IgD-negative memory B cell (primary cell): ENCODE measurements at regions not wholly inside any gene's neighbourhood (a gene's known extent, or its start where the extent isn't known, plus 50 kb on each side); places are given as distances from the start of the nearest gene placed in this dataset.

Experiments used
- H3K27ac Mint-ChIP-seq, 3 donors: one replicate each; pipeline ENCODE4 v1.8.0; 2020 to 2022; ENCODE audit warnings: mild to moderate bottlenecking in 3 of 3, mixed read lengths in 3 of 3, moderate library complexity in 1 of 3
- H3K27me3 Mint-ChIP-seq: one replicate; pipeline ENCODE4 v1.8.0; 2021; ENCODE audit warnings: mixed read lengths
- H3K36me3 Mint-ChIP-seq: one replicate; pipeline ENCODE4 v1.8.0; 2020; ENCODE audit warnings: mild to moderate bottlenecking, mixed read lengths
- H3K4me1 Mint-ChIP-seq, 3 donors: one replicate each; pipeline ENCODE4 v1.8.0; 2020 to 2022; ENCODE audit warnings: mixed read lengths in 3 of 3, mild to moderate bottlenecking in 1 of 3
- H3K4me3 Mint-ChIP-seq, 4 donors: one replicate each; pipeline ENCODE4 v1.8.0; 2020 to 2022; ENCODE audit warnings: mild to moderate bottlenecking in 4 of 4, mixed read lengths in 4 of 4, moderate library complexity in 3 of 4
- H3K9me3 Mint-ChIP-seq, 3 donors: one replicate each; pipeline ENCODE4 v1.8.0; 2020 to 2021; ENCODE audit warnings: mixed read lengths in 3 of 3, mild to moderate bottlenecking in 1 of 3

DNA sequence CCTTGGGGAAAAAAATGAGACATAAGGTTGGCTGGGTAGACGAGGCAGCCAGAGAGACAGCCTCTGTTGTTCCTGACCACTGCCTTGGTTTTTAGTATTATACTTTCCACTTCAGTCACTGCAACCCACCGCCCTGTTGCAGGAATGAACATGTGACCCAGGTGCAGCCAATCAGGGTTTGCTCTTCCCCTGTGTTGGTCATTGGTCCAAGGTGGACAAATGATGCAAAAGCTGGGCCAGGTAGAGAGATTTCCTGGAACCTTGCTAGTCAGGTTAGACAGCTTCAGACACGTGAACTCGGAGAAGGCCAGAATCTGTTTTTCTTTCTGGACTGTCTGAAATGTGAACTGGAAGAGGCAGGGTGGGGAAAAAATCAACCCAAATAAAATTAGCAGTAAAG lies 452.4 kb upstream of the RBFOX1 start:
- no peaks in the 10 kb centered on the region for H3K36me3 Mint-ChIP-seq
- no peak overlapping the region for H3K27ac Mint-ChIP-seq
- no peak overlapping the region for H3K4me3 Mint-ChIP-seq
- no peaks in the 10 kb centered on the region for H3K4me1 Mint-ChIP-seq
- peaks cover 0 to 10% (median 2%) of the 10 kb centered on the region in 3 donors for H3K9me3 Mint-ChIP-seq
- no peaks in the 10 kb centered on the region for H3K27me3 Mint-ChIP-seq

DNA sequence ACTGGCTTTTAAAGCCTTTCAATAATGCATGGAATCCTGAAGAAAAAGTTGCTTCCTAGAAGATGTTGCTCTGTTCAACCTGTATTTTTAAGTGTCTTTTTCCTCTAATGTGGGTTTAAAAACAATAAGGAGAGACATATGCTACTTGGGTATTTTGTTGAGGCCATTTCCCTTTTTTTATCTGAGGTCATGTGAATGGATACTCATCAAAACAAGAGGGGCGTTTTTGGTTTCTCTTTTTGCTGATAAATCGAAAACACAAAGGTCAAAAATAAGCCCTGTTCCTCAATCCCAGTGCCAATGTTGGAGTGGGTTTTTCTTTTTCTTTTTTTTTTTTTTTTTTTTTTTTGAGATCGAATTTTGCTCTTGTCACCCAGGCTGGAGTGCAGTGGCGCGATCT lies 468.0 kb upstream of the RBFOX1 start:
- Mint-ChIP-seq H3K4me3 (no peak overlapping the region), H3K36me3 (no peaks in the 10 kb centered on the region), H3K27me3 (no peaks in the 10 kb centered on the region), H3K27ac (no peak overlapping the region), H3K4me1 (no peaks in the 10 kb centered on the region), H3K9me3 (peaks cover 10 to 14% (median 11%) of the 10 kb centered on the region in 3 donors)

DNA sequence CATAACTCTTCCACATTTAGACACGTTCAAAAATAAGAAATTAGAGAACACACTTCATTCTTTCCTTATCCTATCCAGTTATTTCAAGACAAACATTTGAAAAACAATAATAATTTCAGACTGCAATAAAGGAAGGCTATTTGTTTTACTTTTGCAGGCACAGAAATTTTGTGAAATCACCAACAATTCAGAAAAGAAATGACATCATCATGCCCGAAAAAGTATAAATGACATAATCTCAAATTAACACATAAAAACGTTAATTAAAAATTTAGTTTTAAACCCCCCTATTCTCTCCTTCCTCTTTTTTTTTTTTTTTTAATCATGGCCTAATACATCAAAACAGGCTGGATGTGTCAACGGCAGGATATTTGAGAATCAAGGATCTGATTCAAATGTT lies 468.4 kb upstream of the RBFOX1 start:
- H3K27me3 Mint-ChIP-seq, result no peaks in the 10 kb centered on the region
- H3K4me3 Mint-ChIP-seq, result no peak overlapping the region
- H3K4me1 Mint-ChIP-seq, result no peaks in the 10 kb centered on the region
- H3K9me3 Mint-ChIP-seq, result peaks cover 10 to 18% (median 11%) of the 10 kb centered on the region in 3 donors
- no peaks in the 10 kb centered on the region for H3K36me3 Mint-ChIP-seq
- no peak overlapping the region for H3K27ac Mint-ChIP-seq

DNA sequence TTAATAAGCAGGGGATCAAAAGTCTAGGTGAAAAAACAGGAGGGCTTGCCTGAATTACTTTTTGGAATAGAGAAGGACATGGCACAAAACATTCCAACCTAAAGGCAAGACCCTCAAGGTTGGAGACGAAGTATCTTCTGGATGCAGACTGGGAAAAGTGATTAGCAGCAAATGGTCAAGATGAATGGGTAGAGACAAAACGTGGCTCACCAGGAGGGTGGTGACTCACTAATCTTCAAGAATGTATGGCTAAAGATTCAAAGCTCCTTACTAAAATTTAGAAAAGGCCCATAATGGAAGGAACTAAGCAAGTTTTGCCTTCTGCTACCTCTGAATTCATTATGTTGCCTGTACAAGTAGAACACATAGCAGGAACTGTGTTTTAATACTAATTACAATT lies 469.5 kb upstream of the RBFOX1 start:
- H3K27me3 Mint-ChIP-seq, result no peaks in the 10 kb centered on the region
- no peaks in the 10 kb centered on the region for H3K4me1 Mint-ChIP-seq
- peaks cover 10 to 18% (median 10%) of the 10 kb centered on the region in 3 donors for H3K9me3 Mint-ChIP-seq
- H3K27ac Mint-ChIP-seq, result no peak overlapping the region
- no peak overlapping the region for H3K4me3 Mint-ChIP-seq
- no peaks in the 10 kb centered on the region for H3K36me3 Mint-ChIP-seq

DNA sequence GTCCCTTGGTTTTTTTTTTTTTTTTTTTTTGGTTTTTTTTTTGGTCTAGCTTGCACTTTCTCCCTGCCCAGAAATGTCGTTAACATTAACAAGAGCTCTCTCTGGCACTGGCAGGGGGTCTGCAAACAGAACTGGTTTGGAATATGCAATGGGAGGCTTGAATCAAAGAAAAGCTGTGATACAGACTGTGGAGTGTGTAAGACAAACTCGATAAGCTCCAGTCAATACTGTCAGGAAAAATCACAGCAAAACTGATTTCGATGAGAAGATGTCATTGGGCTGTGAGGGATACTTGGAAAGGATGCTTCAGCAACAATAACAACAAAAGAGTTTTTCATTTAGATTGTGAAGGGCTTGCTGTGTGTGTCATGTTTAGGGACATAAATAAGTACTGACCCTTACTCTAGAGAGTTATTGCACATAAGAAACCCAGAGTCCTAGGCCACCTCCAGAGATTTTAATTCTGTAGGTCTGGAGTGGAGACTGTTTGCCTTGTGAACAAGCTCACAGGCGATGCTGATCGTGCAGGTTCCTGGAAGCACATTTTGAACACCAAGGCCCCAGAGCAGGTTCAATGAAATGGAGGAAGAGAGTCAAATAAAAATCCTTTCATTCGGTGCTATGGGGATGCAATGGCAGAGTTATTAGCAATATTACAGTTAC lies 470.7 kb upstream of the RBFOX1 start:
- Mint-ChIP-seq H3K4me3 (no peak overlapping the region), H3K27ac (no peak overlapping the region), H3K9me3 (peaks cover 8 to 18% (median 10%) of the 10 kb centered on the region in 3 donors), H3K27me3 (no peaks in the 10 kb centered on the region), H3K4me1 (no peaks in the 10 kb centered on the region), H3K36me3 (no peaks in the 10 kb centered on the region)

DNA sequence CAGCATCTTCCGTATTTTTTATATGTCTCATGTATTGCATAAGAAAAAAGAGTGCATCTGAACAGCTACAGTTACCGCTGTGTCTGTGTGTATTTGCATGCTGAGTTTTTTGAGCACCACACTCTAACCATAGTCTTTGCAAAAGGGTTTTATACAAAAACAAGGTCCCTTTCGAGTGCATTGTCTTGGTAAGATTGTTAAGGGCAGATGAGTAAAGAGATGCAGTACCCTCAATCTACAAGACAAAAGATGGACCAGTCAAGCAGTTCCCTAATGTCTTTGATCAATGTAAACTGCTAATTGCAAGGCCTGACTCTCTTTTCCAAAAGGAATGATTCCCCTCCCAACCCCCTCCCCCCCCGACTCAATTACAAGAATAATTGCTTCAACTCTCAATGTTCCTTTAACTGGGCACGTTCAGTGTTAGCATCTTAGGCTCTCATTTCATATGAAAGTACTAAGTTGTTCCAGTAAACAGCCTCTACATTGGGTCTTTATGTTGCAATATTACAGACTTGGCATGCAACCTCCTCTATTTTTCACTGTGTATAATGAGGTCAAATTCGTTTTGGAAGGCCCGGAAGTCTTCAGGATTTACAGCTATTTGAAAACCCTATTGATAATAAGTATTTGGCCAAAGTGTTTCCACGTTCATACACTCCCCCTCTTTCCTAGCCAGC lies 471.4 kb upstream of the RBFOX1 start:
- H3K9me3 Mint-ChIP-seq, result peaks cover 8 to 18% (median 10%) of the 10 kb centered on the region in 3 donors
- H3K4me1 Mint-ChIP-seq, result no peaks in the 10 kb centered on the region
- H3K27ac Mint-ChIP-seq, result no peak overlapping the region
- H3K27me3 Mint-ChIP-seq, result no peaks in the 10 kb centered on the region
- H3K4me3 Mint-ChIP-seq, result no peak overlapping the region
- no peaks in the 10 kb centered on the region for H3K36me3 Mint-ChIP-seq

DNA sequence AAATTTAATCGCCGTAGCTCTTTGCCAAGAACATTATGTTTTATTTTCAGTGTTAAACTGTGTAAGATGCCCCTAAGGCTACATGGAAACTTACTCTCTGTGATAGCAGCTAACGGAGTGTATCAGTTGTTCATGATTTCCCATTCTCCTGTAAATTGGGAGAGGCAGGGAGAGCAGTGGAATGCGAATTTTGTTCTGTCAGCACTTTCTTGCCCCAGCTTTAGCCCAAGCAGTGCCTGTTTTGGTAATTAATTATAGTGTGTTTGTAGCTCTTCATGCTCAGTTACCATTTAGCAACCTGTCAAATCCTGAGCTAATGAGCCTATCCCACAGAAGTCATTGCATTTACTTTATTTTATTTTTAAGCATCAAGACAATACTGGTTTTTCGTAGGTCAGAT lies 475.1 kb upstream of the RBFOX1 start:
- Mint-ChIP-seq H3K27me3 (no peaks in the 10 kb centered on the region), H3K9me3 (peaks cover 8 to 14% (median 8%) of the 10 kb centered on the region in 3 donors), H3K27ac (no peak overlapping the region), H3K4me1 (no peaks in the 10 kb centered on the region), H3K36me3 (no peaks in the 10 kb centered on the region), H3K4me3 (no peak overlapping the region)

DNA sequence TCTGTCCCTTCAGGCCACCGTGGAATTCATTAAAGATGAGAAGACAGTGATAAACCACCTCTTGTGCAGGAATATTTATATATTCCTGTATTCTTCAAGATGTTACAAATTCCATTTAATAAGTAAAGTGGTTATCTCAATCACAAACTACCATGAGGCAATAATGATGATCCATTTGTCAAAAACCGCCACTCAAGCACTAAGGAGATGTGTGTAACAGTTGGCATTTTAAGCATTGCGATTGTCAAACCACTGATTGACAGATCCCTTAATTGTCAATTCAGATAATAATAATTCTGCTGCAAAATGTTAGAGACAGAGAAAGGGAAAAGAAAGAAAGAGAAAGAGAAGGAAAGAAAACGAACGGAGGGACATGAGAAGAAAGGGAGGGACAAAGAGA lies 476.1 kb upstream of the RBFOX1 start:
- peaks cover 6 to 14% (median 10%) of the 10 kb centered on the region in 3 donors for H3K9me3 Mint-ChIP-seq
- no peaks in the 10 kb centered on the region for H3K27me3 Mint-ChIP-seq
- no peaks in the 10 kb centered on the region for H3K4me1 Mint-ChIP-seq
- H3K36me3 Mint-ChIP-seq, result no peaks in the 10 kb centered on the region
- H3K4me3 Mint-ChIP-seq, result no peak overlapping the region
- no peak overlapping the region for H3K27ac Mint-ChIP-seq

DNA sequence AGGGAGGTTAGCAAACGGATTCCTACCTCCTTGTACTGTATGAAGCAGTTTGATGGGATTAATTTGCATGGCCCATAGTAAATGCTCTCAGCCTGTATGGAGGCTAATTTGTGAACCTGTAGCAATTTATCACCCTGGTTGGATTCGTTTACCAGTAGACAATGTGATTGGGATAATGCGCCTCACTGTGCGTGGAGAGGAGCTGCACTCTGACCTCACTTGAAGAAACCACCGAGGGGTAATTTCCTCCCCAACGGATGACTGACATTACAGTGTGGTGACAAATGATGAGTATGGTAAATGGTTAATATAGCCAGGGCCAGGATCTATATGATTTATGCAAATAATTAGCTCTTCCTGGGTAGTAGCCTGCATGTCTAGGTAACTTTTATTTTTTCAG lies 479.1 kb upstream of the RBFOX1 start:
- peaks cover 4 to 8% (median 6%) of the 10 kb centered on the region in 3 donors for H3K9me3 Mint-ChIP-seq
- H3K4me3 Mint-ChIP-seq, result no peak overlapping the region
- peak overlapping the region in 1 of 3 donors; percentile 35 for H3K27ac Mint-ChIP-seq
- H3K27me3 Mint-ChIP-seq, result no peaks in the 10 kb centered on the region
- no peaks in the 10 kb centered on the region for H3K36me3 Mint-ChIP-seq
- no peaks in the 10 kb centered on the region for H3K4me1 Mint-ChIP-seq

DNA sequence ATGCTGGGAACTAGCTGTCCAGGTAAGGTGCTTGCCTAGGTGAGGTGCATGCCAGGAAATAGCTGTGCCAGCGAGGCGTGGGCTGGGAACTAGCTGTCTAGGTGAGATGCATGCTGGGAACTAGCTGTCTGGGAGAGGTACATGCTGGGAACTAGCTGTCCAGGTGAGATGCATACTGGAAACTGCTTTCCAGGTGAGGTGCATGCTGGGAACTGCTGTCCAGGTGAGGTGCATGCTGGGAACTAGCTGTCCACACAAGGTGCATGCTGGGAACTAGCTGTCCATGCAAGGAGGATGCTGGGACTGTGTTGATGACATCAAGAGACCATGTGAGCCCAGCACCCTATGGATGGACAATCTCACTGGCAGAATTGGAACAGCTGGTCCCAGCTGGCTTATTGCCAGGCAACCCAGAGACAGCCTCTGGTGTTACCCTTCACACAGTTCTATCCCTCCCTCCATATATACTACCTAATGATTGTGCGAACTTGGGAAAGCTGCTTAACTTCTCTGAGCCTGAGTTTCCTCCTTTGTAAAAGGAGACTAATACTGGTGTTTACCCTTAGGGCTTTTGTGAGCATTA lies 479.9 kb upstream of the RBFOX1 start:
- Mint-ChIP-seq H3K36me3 (no peaks in the 10 kb centered on the region), H3K9me3 (peaks cover 4 to 8% (median 4%) of the 10 kb centered on the region in 3 donors), H3K27ac (no peak overlapping the region), H3K4me1 (no peaks in the 10 kb centered on the region), H3K27me3 (no peaks in the 10 kb centered on the region), H3K4me3 (no peak overlapping the region)

DNA sequence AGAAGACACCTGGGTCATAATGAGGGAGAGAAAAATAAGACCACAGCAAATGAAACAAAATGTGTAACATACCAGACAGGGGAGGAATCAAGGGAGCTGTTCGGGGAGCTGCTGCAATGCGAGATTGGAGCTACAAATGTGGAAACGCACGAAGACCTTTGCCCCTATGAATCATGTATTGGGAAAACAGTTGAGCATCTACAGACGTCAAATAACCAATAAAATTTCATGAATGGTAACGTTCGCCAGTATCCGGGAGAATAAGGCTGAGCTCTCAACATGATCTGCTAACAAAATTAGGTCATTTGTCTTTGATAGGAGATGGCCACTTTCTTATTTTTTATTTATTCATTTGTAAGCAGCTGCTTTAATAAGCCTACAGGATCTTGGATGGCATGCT lies 486.2 kb upstream of the RBFOX1 start:
- no peaks in the 10 kb centered on the region for H3K4me1 Mint-ChIP-seq
- no peak overlapping the region for H3K4me3 Mint-ChIP-seq
- no peaks in the 10 kb centered on the region for H3K36me3 Mint-ChIP-seq
- no peak overlapping the region for H3K27ac Mint-ChIP-seq
- H3K9me3 Mint-ChIP-seq, result peaks cover 5 to 27% (median 12%) of the 10 kb centered on the region in 3 donors
- no peaks in the 10 kb centered on the region for H3K27me3 Mint-ChIP-seq

DNA sequence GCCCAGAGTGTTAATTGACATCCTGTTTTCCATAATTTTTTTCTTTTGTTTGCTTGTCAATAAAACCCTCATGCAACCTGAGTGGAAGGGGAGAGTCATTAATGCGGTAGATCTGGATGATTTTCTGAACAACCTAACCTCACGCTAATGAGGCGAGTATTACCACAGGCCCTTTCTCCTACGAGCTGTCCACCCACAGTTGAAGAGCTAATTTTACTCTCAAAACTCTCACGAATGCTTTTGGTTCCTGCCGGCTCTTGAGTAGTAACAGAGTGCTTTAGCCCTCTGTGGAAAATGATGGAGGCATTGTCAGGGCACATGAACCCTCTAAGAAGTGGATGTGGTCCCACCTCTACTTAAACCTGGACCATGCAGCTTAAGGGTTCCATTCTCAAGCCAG lies 491.3 kb upstream of the RBFOX1 start:
- Mint-ChIP-seq H3K27ac (no peak overlapping the region), H3K36me3 (no peaks in the 10 kb centered on the region), H3K9me3 (peaks cover 6 to 28% (median 10%) of the 10 kb centered on the region in 3 donors), H3K27me3 (no peaks in the 10 kb centered on the region), H3K4me1 (no peaks in the 10 kb centered on the region), H3K4me3 (no peak overlapping the region)

DNA sequence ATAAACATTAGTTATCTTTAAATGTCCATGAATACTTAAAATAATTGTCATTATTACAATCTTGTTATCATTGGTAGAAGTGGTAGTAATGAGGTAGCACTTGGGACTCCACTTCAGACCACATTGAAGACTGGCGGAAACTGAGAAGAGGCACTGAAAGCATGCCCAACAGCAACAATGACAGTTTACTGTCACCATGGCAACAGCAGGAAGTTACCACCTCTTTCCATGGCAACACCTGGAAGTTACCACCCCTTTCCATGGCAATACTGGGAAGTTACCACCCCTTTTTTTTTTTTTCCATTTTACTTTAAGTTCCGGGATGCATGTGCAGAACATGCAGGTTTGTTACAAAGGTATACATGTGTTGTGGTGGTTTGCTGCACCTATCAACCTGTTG lies 494.9 kb upstream of the RBFOX1 start:
- peaks cover 7 to 12% (median 8%) of the 10 kb centered on the region in 3 donors for H3K9me3 Mint-ChIP-seq
- no peak overlapping the region for H3K4me3 Mint-ChIP-seq
- no peak overlapping the region for H3K27ac Mint-ChIP-seq
- H3K27me3 Mint-ChIP-seq, result no peaks in the 10 kb centered on the region
- no peaks in the 10 kb centered on the region for H3K36me3 Mint-ChIP-seq
- no peaks in the 10 kb centered on the region for H3K4me1 Mint-ChIP-seq

DNA sequence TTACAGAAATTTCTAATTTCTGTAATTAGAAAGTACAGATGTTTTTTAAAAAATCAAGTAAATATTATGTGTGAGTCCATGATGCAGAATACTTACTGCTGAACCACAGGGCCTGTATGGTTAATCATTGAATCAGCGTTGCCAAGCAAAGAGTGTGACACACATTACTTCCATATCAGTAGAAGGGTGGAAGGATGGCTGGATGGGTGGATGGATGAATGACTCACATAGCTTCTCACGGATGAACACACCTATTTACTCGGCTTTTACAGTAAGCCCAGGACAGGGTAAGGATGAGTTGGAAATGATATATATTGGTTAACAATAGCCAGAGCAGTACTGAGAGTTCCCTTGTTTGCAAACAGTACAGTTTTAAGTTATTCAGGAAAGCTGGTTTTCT lies 495.9 kb upstream of the RBFOX1 start:
- Mint-ChIP-seq H3K27ac (no peak overlapping the region), H3K36me3 (no peaks in the 10 kb centered on the region), H3K9me3 (peaks cover 7 to 12% (median 8%) of the 10 kb centered on the region in 3 donors), H3K27me3 (no peaks in the 10 kb centered on the region), H3K4me3 (no peak overlapping the region), H3K4me1 (no peaks in the 10 kb centered on the region)

DNA sequence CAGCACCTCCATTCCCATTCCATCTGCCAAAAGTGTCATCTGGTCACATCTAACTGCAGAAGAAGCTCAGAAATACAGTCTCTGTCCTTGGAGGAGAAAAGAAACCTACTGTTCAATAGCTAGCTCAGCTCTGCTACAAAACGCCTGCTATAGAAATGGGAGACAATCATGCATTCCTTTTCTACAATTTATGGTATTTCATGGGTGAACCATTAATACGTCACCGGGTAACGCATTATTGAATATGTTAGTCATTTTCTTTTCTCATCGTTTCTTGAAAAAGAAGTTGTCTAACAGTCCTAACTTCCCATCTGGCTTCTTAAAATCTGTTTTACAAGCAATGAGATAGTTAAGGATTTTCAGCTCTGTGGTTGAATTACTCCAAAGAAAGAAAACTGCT lies 496.7 kb upstream of the RBFOX1 start:
- H3K36me3 Mint-ChIP-seq, result no peaks in the 10 kb centered on the region
- H3K27me3 Mint-ChIP-seq, result no peaks in the 10 kb centered on the region
- H3K4me1 Mint-ChIP-seq, result no peaks in the 10 kb centered on the region
- no peak overlapping the region for H3K27ac Mint-ChIP-seq
- no peak overlapping the region for H3K4me3 Mint-ChIP-seq
- peaks cover 9 to 14% (median 11%) of the 10 kb centered on the region in 3 donors for H3K9me3 Mint-ChIP-seq

DNA sequence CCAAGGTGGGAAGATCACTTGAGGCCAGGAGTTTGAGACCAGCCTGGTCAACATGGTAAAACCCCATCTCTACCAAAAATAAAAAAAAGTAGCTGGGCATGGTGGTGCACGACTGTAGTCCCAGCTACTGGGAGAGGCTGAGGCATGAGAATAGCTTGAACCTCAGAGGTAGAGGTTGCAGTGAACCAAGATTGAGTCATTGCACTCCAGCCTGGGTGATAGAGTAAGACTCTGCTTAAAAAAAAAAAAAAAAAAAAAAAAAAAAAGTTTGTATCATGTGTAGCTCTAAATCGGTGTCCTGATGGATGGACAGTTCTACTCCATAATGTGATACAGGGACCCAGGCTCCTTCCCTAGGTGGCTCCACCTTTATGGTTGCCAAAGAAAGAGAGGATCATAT lies 497.1 kb upstream of the RBFOX1 start:
- Mint-ChIP-seq H3K27me3 (no peaks in the 10 kb centered on the region), H3K27ac (no peak overlapping the region), H3K9me3 (peaks cover 9 to 14% (median 11%) of the 10 kb centered on the region in 3 donors), H3K4me1 (no peaks in the 10 kb centered on the region), H3K36me3 (no peaks in the 10 kb centered on the region), H3K4me3 (no peak overlapping the region)
